OCI-M2 (cell line): ENCODE measurements at regions not wholly inside any gene's neighbourhood (a gene's known extent, or its start where the extent isn't known, plus 50 kb on each side); places are given as distances from the start of the nearest gene placed in this dataset.
"Not testable (repeated sequence)": the region's sequence is repeated elsewhere in the genome, so short reads cannot be mapped to it uniquely, and the experiment has no call there.

Experiments
- DNase-seq: peaks from one replicate; lab custom pipeline; 2025; ENCODE audit not compliant: unreplicated experiment; lab: John Stamatoyannopoulos, UW

DNA sequence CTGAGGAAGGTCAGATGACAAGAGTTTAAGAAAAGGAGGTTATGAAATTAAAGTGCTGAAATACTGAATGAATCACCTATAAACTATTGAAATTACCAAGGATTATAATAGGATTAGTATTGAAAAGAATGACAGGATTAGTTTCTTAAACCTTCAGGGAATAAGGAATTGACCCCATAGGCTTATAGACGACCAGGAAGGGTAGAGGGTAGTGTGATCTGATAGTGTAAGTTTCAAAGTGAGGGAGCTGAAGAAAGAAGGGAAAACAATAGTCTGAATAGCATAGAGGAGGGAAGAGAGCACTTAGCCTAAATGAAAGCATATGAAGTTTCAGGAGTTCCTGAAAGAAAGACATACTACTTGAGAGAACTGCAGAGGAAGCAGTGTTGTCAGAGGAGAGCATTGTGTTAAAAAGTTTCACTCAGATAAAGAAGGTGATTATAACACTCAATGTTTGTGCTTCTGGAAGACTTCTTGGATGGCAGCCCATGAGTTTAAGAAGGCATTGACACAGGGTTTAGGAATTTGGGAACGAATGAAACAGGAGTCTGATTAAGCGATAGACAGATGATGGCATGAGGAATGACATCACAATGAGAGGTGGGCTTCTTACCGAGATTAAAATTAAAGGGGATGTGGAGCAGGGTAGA, 557.9 kb upstream of the GRAMD2B start:
- DNase-seq, result no peak

GRCh38 chr5:125868036-125868435, 555.2 kb upstream of the GRAMD2B start:
- DNase-seq, result no peak

DNA sequence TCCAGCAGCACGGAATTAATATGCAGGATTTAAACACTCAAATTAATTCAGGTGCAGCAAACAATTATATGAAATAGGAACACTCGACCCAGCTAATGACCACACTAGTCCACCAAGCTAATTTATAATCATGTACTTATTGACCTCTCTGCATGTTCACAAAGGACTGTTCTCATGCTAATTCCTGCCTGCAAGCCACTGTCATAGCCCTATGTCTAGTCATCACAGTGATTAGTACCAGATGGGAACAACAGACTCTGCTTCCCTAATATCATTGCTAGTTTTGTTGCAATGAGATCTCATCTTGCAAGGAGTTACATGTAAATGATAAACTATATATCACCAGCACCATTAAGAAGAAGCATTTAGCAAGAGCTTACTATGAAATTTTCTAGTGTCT, 553.0 kb upstream of the GRAMD2B start:
- DNase-seq, result no peak

DNA sequence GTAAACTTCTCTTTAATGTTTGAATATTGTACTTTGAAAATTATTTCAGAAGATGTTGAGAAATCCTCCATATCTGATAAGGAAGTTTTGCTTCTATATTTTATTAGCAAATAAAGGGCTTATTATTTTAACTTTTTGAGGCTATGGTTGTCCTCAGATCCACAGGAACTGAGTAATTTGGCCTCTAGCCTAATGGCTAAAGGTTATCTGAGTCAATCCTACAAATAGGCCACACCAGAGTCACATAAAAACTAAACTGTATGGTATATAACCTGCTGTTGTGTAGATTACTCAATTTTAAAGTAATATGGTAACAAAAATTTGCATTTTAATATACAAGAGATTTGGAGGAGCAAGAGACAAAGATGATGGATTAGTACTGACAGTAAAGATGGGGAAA, 549.2 kb upstream of the GRAMD2B start:
- DNase-seq, result no peak

- DNase-seq, result no peak
Measured at GRCh38 chr5:125874717-125875116, 548.5 kb upstream of the GRAMD2B start.

GRCh38 chr5:125877248-125877647, 546.0 kb upstream of the GRAMD2B start:
- DNase-seq, result no peak

GRCh38 chr5:125882061-125882460, 541.1 kb upstream of the GRAMD2B start:
- DNase-seq, result no peak

DNA sequence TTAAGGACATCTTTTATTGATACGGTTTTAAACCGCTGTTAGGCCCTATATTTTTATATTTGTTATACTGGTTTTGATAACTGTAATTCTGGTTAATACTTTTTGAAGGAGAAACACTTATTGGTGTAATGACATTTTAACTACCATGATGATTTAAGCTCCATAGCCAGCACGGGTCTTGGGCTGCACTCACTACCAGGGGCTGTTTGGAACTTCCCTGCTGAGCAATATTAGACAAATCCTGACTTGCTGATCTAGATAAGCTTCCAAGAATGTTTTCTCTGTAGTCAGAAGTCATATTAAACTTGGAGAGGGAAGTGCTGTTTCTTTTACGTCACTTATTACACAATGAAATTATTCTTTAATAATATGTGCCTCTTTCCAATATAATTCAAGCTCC, 540.0 kb upstream of the GRAMD2B start:
- no peak for DNase-seq

- DNase-seq, result no peak
Measured at GRCh38 chr5:125888358-125888757, 534.9 kb upstream of the GRAMD2B start.

GRCh38 chr5:125890511-125890931, 532.7 kb upstream of the GRAMD2B start:
- DNase-seq, result no peak

- no peak for DNase-seq
Measured at GRCh38 chr5:125891061-125891725, 532.0 kb upstream of the GRAMD2B start.

- DNase-seq, result no peak
Measured at GRCh38 chr5:125894383-125894782, 528.8 kb upstream of the GRAMD2B start.

- DNase-seq, result no peak
Measured at GRCh38 chr5:125896368-125896767, 526.8 kb upstream of the GRAMD2B start.

DNA sequence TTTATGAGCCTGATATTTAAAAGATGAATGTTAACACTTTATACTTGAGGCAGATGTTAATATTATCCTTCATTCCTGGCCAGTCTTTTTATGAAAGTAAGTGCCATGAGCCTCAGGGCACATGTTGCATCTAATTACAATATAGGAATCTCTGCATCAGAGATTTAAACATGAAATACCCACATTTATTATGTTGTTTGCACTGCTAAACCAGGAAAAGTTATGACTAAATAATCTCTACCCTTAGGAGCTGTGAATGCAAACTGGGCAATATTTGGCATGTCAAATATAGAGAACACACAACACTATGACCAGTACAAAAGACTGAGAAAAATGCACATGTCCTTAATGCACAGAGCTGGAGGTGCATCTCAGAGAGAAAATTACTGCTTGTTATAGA, 526.1 kb upstream of the GRAMD2B start:
- no peak for DNase-seq

GRCh38 chr5:125898851-125899405, 524.3 kb upstream of the GRAMD2B start:
- no peak for DNase-seq

GRCh38 chr5:125912028-125912427, 511.2 kb upstream of the GRAMD2B start:
- DNase-seq, result no peak

DNA sequence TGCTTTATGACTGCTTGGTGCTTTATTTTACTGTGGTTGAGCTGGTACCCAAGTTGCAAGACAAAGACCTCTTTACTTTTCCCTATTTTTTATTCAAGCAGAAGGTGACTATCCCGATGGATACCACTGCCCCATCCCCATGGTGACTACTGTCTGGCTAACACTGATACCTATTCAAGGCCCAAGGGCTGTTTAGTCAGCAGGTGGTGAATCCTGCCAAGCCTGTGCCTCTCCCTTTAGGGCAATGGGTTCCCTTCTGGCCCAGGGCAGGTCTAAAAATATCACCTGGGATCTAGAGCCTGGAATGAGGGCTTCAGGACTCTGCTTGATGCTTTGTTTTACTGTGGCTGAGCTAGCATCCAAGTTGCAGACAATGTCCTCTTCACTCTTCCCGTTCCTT, 510.0 kb upstream of the GRAMD2B start:
- DNase-seq, result no peak

DNA sequence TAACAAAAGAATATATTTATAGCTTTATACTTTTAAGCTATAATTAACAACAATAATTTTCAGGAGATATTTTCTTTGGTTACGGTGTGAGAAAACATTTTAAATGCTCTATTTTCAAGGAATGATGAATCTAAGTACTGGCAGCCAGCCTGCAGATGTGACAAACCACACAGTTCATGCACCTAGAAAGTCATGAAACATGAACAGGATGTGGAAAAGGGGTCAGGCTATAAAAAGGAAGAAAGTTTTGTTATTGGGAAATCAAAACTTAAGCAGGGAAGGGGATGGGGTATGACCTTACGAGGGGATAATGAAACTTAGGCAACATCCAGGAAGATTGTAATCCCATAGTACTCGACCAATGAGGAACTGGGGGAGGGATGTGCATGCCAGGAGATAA, 508.7 kb upstream of the GRAMD2B start:
- DNase-seq, result no peak

GRCh38 chr5:125923958-125924357, 499.3 kb upstream of the GRAMD2B start:
- DNase-seq, result not testable (repeated sequence)

- no peak for DNase-seq
Measured at GRCh38 chr5:125926172-125926571, 497.0 kb upstream of the GRAMD2B start.

DNA sequence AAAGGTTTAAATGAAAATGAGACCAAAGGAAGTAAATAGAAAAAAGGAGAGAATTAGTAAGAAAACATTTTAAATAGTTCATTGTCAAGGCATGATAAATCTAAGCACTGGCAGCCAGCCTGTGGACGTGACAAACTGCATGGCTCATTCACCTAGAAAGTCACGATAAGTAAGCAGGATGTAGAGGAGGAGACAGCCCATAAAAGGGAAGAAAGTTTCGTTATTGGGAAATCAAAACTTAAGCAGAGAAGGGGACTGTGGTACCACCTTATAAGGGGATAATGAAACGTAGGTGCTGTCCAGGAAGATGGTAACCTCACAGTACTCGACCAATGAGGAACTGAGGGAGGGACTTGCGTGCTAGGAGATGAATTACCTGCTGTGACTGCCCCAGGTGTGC, 494.5 kb upstream of the GRAMD2B start:
- no peak for DNase-seq

GRCh38 chr5:125950012-125950615, 473.1 kb upstream of the GRAMD2B start:
- no peak for DNase-seq
